Hematopoietic multipotent progenitor cell treated with erythropoietin and hydrocortisone succinate and interleukin-3 and kit ligand, for 6 days (in vitro differentiated cells): ENCODE measurements at regions not wholly inside any gene's neighbourhood (a gene's known extent, or its start where the extent isn't known, plus 50 kb on each side); places are given as distances from the start of the nearest gene placed in this dataset.
"Not testable (repeated sequence)": the region's sequence is repeated elsewhere in the genome, so short reads cannot be mapped to it uniquely, and the experiment has no call there.

ENCODE experiments used
- DNase-seq: peaks from one replicate; pipeline ENCODE4 v3.0.0-alpha.2; 2015

- no peak for DNase-seq
Measured at GRCh38 chr9:134547161-134548100, 94.2 kb upstream of the COL5A1 start.

GRCh38 chr9:134548185-134548584 is 93.4 kb upstream of the COL5A1 start:
- no peak for DNase-seq

- DNase-seq: no peak
Measured at GRCh38 chr9:134548618-134549017, 93.0 kb upstream of the COL5A1 start.

GRCh38 chr9:134549336-134549735 is 92.3 kb upstream of the COL5A1 start:
- DNase-seq: no peak

GRCh38 chr9:134550081-134550480 is 91.5 kb upstream of the COL5A1 start:
- not testable (repeated sequence) for DNase-seq

GRCh38 chr9:134550584-134550983 is 91.0 kb upstream of the COL5A1 start:
- no peak for DNase-seq

GRCh38 chr9:134551176-134551575 is 90.4 kb upstream of the COL5A1 start:
- no peak for DNase-seq

GRCh38 chr9:134551644-134552348 is 89.8 kb upstream of the COL5A1 start:
- DNase-seq: peak; percentile 34

- DNase-seq: no peak
Measured at GRCh38 chr9:134552349-134552990, 89.1 kb upstream of the COL5A1 start.

GRCh38 chr9:134553061-134553891 is 88.3 kb upstream of the COL5A1 start:
- DNase-seq: no peak

GRCh38 chr9:134553996-134554372 is 87.6 kb upstream of the COL5A1 start:
- no peak for DNase-seq

- no peak for DNase-seq
Measured at GRCh38 chr9:134554373-134555093, 87.1 kb upstream of the COL5A1 start.

GRCh38 chr9:134555094-134555650 is 86.4 kb upstream of the COL5A1 start:
- no peak for DNase-seq

GRCh38 chr9:134556531-134557068 is 85.0 kb upstream of the COL5A1 start:
- DNase-seq: no peak

GRCh38 chr9:134557331-134557730 is 84.3 kb upstream of the COL5A1 start:
- DNase-seq: no peak

GRCh38 chr9:134558124-134558905 is 83.3 kb upstream of the COL5A1 start:
- DNase-seq: no peak

- peak; percentile 51 for DNase-seq
Measured at GRCh38 chr9:134559013-134559412, 82.6 kb upstream of the COL5A1 start.

- no peak for DNase-seq
Measured at GRCh38 chr9:134560206-134560605, 81.4 kb upstream of the COL5A1 start.

- peak; percentile 7 for DNase-seq
Measured at GRCh38 chr9:134560654-134561053, 80.9 kb upstream of the COL5A1 start.

- DNase-seq: no peak
Measured at GRCh38 chr9:134561427-134562145, 80.0 kb upstream of the COL5A1 start.
